ENCODE measurements at regions not wholly inside any gene's neighbourhood (a gene's known extent, or its start where the extent isn't known, plus 50 kb on each side); places are given as distances from the start of the nearest gene placed in this dataset.

GRCh38 chr2:37825586-37825985 is 99.5 kb upstream of the RMDN2 start:
- H3K36me3 ChIP-seq (ENCODE audit: control insufficient read depth, insufficient read depth, low read length): no peaks in the 10 kb centered on the region
- no peak overlapping the region for H3K27ac ChIP-seq (ENCODE audit: low read depth, low read length)
- H3K27ac Mint-ChIP-seq: no peak overlapping the region
- WGBS, 2 experiments (ENCODE audit: insufficient coverage in 1 of 2, insufficient read length in 1 of 2): 45 to 76% methylated on average over 2 to 3 of the region's 3 CpGs
- peaks cover 3% of the 10 kb centered on the region for H3K27me3 Mint-ChIP-seq (ENCODE audit: insufficient read depth)
- H3K4me3 ChIP-seq (ENCODE audit: low read length): no peak overlapping the region
- no peak overlapping the region for H3K9ac ChIP-seq (ENCODE audit: extremely low read depth, low read length, poor library complexity, severe bottlenecking)
- no peaks in the 10 kb centered on the region for H3K27me3 ChIP-seq (ENCODE audit: control insufficient read depth, insufficient read depth, low read length, poor library complexity, severe bottlenecking)
- DNase-seq: no peak
- peaks cover 33% of the 10 kb centered on the region for H3K4me1 Mint-ChIP-seq
- H3K9me3 Mint-ChIP-seq: peaks cover 7% of the 10 kb centered on the region
- H3K4me1 ChIP-seq (ENCODE audit: control insufficient read depth, insufficient read depth, low read length): peaks cover 34% of the 10 kb centered on the region
- no peaks in the 10 kb centered on the region for H3K36me3 Mint-ChIP-seq (ENCODE audit: low read depth)
- no peak overlapping the region for H3K4me3 Mint-ChIP-seq
- peaks cover 10% of the 10 kb centered on the region for H3K9me3 ChIP-seq (ENCODE audit: control insufficient read depth, low read length)
- TF ChIP-seq CTCF (conservative IDR thresholded peaks at IDR 0.05): no peak

GRCh38 chr2:37826611-37827010 is 98.5 kb upstream of the RMDN2 start:
- TF ChIP-seq CTCF (conservative IDR thresholded peaks at IDR 0.05): no peak

GRCh38 chr2:37827455-37827854 is 97.6 kb upstream of the RMDN2 start:
- H3K27me3 Mint-ChIP-seq (ENCODE audit: insufficient read depth): peaks cover 12% of the 10 kb centered on the region

More at GRCh38 chr2:37826611-37827010, 98.5 kb upstream of the RMDN2 start:
- peaks cover 10% of the 10 kb centered on the region for H3K27me3 Mint-ChIP-seq (ENCODE audit: insufficient read depth)
- no peaks in the 10 kb centered on the region for H3K36me3 Mint-ChIP-seq (ENCODE audit: low read depth)
- no peak overlapping the region for H3K27ac Mint-ChIP-seq
- Histone ChIP-seq H3K27me3 (ENCODE audit: control insufficient read depth, insufficient read depth, low read length, poor library complexity, severe bottlenecking) (no peaks in the 10 kb centered on the region), H3K9ac (ENCODE audit: extremely low read depth, low read length, poor library complexity, severe bottlenecking) (no peak overlapping the region), H3K4me1 (ENCODE audit: control insufficient read depth, insufficient read depth, low read length) (peaks cover 34% of the 10 kb centered on the region), H3K9me3 (ENCODE audit: control insufficient read depth, low read length) (no peaks in the 10 kb centered on the region), H3K36me3 (ENCODE audit: control insufficient read depth, insufficient read depth, low read length) (no peaks in the 10 kb centered on the region), H3K4me3 (ENCODE audit: low read length) (no peak overlapping the region), H3K27ac (ENCODE audit: low read depth, low read length) (no peak overlapping the region)
- no peak overlapping the region for H3K4me3 Mint-ChIP-seq
- DNase-seq: no peak
- 95 to 98% methylated on average over 3 to 4 of the region's 4 CpGs for WGBS, 2 experiments (ENCODE audit: insufficient coverage in 1 of 2, insufficient read length in 1 of 2)
- peaks cover 37% of the 10 kb centered on the region for H3K4me1 Mint-ChIP-seq
- no peaks in the 10 kb centered on the region for H3K9me3 Mint-ChIP-seq

More at GRCh38 chr2:37827455-37827854, 97.6 kb upstream of the RMDN2 start:
- TF ChIP-seq CTCF (conservative IDR thresholded peaks at IDR 0.05): no peak
- H3K9me3 ChIP-seq (ENCODE audit: control insufficient read depth, low read length): no peaks in the 10 kb centered on the region
- no peak for DNase-seq
- no peak overlapping the region for H3K27ac ChIP-seq (ENCODE audit: low read depth, low read length)
- peaks cover 34% of the 10 kb centered on the region for H3K4me1 ChIP-seq (ENCODE audit: control insufficient read depth, insufficient read depth, low read length)
- no peak overlapping the region for H3K4me3 ChIP-seq (ENCODE audit: low read length)
- no peak overlapping the region for H3K9ac ChIP-seq (ENCODE audit: extremely low read depth, low read length, poor library complexity, severe bottlenecking)
- Mint-ChIP-seq H3K36me3 (ENCODE audit: low read depth) (no peaks in the 10 kb centered on the region), H3K4me3 (no peak overlapping the region), H3K27ac (no peak overlapping the region), H3K9me3 (no peaks in the 10 kb centered on the region), H3K4me1 (peaks cover 38% of the 10 kb centered on the region)
- no peaks in the 10 kb centered on the region for H3K36me3 ChIP-seq (ENCODE audit: control insufficient read depth, insufficient read depth, low read length)
- H3K27me3 ChIP-seq (ENCODE audit: control insufficient read depth, insufficient read depth, low read length, poor library complexity, severe bottlenecking): no peaks in the 10 kb centered on the region
- 92 to 95% methylated on average over 7 of the region's 7 CpGs for WGBS, 2 experiments (ENCODE audit: insufficient coverage in 1 of 2, insufficient read length in 1 of 2)

All from endodermal cell (in vitro differentiated cells).